ENCODE measurements at regions not wholly inside any gene's neighbourhood (a gene's known extent, or its start where the extent isn't known, plus 50 kb on each side); places are given as distances from the start of the nearest gene placed in this dataset.

- peak; percentile 37 for DNase-seq
Observed at GRCh38 chr21:34022627-34023335, 50.6 kb upstream of the MRPS6 start.

DNA sequence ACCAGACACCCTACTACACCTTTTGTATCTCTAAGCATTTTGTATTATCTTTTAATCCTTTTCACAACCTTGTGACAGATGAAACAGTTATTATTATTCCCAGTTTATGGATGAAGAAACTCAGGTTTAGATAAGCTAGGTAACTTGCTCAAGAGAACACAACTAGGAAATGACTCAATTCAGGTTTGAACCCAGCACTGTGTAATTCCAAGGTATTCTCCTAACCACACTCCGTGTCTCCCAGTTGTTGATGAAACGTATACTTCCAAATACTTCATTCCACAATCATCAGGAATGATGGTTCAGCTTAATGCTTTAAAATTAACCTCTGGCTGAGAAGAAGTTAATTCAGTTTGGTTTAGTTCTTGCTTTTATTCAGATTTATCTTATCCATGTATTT is 51.7 kb upstream of the MRPS6 start:
- no peak for DNase-seq

GRCh38 chr21:34020983-34021553 is 52.3 kb upstream of the MRPS6 start:
- no peak for DNase-seq

GRCh38 chr21:34020005-34020847 is 53.2 kb upstream of the MRPS6 start:
- no peak for DNase-seq

- no peak for DNase-seq
Observed at GRCh38 chr21:34019402-34019801, 54.0 kb upstream of the MRPS6 start.

DNA sequence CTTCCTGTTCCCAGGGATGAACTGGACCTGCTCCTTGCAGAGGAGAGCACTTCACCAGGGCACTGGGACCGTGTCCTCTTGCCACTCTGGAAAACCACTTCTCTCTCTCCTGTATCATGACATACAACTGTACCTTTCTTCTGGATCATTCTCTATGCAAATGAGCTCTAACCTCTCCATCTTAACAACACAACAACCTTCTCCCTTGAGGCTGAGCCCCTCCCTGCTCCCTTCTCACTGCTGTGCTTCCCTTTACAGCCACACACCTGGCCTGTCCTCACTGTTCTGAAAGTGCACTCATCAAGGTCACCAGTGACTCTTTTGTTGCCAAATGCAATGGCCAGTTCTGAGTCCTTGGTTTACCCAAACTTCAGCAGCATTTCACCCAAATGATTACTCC is 54.5 kb upstream of the MRPS6 start:
- DNase-seq = no peak

- no peak for DNase-seq
Observed at GRCh38 chr21:34018185-34018584, 55.2 kb upstream of the MRPS6 start.

DNA sequence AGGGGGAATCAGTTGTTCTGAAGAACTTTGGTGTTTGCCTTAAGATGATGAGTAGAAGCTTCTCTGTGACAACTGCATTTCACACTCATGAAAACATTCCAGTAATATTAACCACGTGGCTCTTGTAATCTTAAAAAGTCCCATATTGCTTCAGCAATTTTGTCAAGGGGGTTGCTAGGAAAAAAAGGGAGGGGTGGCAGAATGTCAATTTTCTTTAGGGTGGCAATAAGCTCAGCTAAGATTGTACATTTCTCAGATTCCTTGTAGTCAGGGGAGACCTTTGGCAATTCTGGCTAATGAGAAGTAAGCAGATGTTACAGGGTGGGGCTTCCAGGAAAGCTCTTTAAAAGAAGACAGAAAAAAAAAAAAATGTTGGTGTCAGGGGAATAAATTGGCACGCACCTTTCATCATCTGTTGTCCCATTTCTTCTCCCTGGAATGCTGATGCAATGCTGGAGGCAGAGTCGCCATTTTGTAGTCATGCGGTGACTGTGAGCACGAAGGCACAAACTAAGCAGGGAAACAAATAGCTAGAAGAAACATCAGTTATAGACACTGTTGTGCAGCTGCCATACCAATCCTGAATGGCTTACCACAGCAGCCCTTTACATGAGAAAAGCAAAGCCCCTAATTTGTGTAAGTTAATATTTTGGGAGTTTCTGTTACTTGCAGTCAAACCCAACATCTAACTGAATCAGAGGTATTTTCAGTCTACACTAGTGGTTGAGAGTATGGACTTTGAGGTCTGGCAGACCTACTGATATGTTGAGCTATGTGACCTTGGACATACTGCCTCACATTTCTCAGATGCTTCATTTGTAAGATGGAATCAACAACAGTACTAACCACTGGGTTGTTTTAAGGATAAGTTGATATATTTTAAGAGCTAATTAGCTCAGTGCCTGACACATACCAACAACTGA is 56.1 kb upstream of the MRPS6 start:
- DNase-seq = no peak

- no peak for DNase-seq
Observed at GRCh38 chr21:34012640-34013039, 60.7 kb upstream of the MRPS6 start.

DNA sequence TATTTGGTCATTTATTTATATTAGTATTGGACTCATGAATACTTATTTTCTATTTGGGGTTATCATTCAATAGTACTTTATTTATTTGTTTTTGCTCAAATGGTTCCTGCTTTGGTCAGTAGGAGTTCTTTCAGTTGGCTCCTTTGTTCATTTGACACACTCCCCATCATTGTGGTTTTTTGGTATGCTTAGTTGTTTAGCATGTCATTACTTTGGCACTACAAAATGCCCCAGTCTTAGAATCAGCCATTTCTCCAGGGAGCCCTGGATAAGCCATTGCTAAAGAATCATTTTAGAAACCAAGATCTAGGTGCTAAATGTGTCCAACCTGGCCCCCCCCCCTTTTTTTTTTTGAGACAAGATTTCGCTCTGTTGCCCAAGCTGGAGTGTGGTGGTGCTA is 61.7 kb upstream of the MRPS6 start:
- DNase-seq = no peak

DNA sequence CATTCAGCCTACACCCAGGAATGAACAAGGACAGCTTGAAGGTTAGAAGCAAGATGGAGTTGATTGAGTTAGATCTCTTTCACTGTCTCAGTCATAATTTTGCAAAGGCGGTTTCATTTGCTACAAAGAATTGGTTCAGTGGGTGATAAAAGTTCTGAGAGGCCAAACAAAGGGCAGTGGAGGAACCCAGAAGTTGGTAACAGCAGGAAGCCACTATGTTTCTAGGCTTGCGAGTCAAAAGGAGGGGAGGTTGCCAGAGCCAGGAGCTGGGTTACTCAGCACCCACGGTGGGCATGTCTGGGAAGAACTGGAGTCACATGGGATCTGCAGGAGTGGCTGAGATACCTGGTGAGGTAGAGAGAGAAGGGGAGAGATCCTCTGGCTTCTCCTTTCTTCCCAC is 64.2 kb upstream of the MRPS6 start:
- no peak for DNase-seq

DNA sequence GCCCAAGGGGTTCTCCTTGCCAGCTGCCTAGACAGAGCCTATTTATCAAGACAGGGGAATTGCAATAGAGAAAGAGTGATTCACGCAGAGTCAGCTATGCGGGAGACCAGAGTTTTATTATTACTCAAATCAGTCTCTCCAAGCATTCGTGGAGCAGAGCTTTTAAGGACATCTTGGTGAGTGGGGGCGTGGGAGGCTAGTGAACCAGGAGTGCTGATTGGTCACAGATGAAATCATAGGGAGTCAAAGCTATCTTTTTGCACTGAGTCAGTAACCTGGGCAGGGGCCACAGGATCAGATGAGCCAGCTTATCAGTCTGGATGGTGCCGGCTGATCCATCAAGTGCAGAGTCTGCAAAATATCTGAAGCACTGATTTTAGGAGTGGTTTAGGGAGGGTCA is 64.8 kb upstream of the MRPS6 start:
- peak; percentile 22 for DNase-seq

DNA sequence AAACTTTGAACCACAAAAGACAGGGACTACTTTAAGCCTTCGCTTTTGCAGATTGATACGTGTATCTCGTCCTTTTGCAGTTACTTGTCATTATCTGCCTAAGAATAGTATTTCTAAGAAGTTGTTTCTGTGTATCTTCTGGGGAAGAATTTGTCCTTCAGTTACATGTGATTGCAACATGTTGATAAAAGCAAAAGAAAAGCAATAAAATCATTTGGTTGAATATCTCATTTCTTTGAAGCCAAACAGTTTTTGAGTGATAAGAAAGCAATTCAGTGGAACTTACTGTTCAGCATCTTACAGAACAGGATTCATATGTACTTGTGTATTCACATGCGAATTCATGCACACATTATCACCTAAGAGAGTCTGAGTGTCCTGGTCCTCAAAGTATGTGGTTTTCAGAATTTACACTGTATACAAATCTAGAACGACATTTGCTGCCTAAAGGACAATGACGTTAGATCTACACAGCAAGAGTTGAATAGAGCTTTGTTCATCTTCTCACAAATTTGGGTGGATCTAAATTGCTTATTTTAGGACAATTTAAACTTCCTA is 66.7 kb upstream of the MRPS6 start:
- DNase-seq = no peak

- DNase-seq = no peak
Observed at GRCh38 chr21:34004974-34005373, 68.4 kb upstream of the MRPS6 start.

GRCh38 chr21:34004013-34004938 is 69.1 kb upstream of the MRPS6 start:
- DNase-seq = no peak

DNA sequence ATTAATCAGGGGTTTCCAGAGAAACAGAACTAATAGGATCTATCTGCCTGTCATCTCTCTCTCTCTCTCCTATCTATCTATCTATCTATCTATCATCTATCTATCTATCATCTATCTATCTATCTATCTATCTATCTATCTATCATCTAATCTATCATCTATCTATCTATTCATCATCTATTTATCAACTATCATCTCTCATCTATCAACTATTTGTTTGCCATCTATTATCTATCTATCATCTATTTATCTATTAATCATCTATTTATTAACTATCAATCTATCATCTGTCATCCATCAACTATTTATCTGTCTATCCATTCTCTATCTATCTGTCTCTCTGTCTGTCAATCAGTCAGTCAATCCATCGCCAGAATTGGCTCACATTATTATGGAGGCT is 70.0 kb upstream of the MRPS6 start:
- DNase-seq = no peak

DNA sequence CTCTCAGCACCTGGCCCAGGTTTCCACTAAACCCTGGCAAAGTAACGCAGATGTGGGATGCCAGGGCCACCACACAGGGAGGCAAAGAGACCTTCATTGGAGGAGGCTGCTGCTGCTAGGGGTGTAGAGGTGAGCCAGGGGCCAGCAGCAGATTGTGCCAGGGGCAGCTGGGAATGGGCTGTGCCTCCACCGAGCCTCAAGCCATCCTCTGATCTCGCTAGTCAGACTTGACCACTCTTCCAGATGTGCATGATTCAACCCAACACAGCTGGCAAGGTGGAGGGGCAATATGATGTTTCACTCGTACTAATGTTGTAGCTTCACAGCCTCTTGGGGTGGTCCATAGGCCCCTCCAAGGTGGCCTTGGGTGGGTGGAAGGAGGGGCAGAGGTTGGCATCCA is 73.0 kb upstream of the MRPS6 start:
- no peak for DNase-seq

- no peak for DNase-seq
Observed at GRCh38 chr21:33998809-33999208, 74.6 kb upstream of the MRPS6 start.

DNA sequence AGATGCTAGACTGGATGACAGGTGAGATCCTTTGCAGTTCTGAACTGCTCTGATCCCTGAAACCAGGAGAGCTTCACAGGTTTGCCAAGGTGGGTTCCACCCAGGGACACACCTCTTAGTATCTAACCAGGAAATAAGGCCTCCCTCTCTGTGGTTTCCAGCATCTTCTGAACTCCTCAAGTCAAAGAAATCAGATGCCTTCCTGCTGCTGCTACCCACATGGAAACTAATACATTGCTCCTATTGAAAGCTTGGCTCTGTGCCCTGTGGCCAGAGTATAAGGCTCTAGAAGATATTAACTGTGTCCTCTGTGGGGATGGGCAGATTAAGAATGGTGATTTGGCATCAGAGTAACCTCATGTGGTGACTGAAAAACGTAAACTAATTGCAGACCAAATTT is 75.0 kb upstream of the MRPS6 start:
- DNase-seq = no peak

DNA sequence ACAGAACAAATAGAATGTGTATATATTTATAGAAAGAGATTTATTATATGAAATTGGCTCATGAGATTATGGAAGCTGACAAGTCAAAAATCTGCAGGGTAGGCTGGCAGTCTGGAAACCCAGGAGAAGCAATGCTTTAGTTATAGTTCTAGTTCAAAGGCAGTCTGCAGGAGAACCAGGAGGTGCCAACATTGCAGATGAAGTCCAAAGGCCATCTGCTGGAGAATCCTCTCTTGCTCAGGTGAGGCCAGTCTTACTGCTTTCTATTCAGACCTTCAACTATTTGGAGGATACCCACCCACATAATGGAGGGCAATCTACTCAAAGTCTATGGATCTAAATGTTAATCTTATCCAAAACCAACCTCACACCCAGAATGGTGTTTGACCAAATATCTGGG is 75.9 kb upstream of the MRPS6 start:
- no peak for DNase-seq

GRCh38 chr21:33994373-33994772 is 78.8 kb upstream of the ATP5PO start:
- DNase-seq = no peak
